A549 (cell line): ENCODE measurements at regions not wholly inside any gene's neighbourhood (a gene's known extent, or its start where the extent isn't known, plus 50 kb on each side); places are given as distances from the start of the nearest gene placed in this dataset.

ENCODE experiments used
- ATAC-seq, 2 experiments: fragments of 200-7000 bp in 1 of 2; fragments of >200 bp in 1 of 2; cut with Nextera tagmentation in 1 of 2; cut with Tn5 transposase in 1 of 2; 3 replicates each; pipeline versions ENCODE4 v1.8.0 to v1.9.1; 2018 to 2020; ENCODE audit warnings: mild to moderate bottlenecking in 1 of 2, moderate library complexity in 1 of 2
- CTCF ChIA-PET: fragments of 300-600 bp; sonication (Branson Sonifier 250); formaldehyde crosslinking; extraction: SDS; loops from one replicate; lab custom pipeline; 2021; ENCODE audit warnings: antibody characterized with exemption, inconsistent platforms; lab: Yijun Ruan, JAX
- POLR2A ChIA-PET: fragments of 350-600 bp; formaldehyde crosslinking; extraction: SDS; loops from one replicate; lab custom pipeline; 2021; ENCODE audit warnings: antibody characterized with exemption, inconsistent platforms; lab: Yijun Ruan, JAX
- DNase-seq, 2 experiments: peaks; one replicate each; pipeline versions ENCODE4 v3.0.0 to v3.0.0-alpha.2; 2011 to 2016; ENCODE audit warnings: low read depth in 1 of 2, low spot score in 1 of 2
- FAIRE-seq: peaks from 2 replicates; lab custom pipeline; 2011; peaks lifted over from hg19 to GRCh38; lab: Jason Lieb, UNC
- H3K27ac ChIP-seq, 2 experiments: fragments of >200 bp; sonication (Bioruptor Twin); formaldehyde crosslinking; 3 replicates each; pipeline ENCODE4 v1.5.1; 2016 to 2017
- H3K4me1 ChIP-seq: fragments of >200 bp; sonication (Bioruptor Twin); formaldehyde crosslinking; 3 replicates; pipeline ENCODE4 v1.6.1; 2016
- H3K4me2 ChIP-seq: fragments of >200 bp; sonication (Bioruptor Twin); formaldehyde crosslinking; 3 replicates; pipeline ENCODE4 v1.6.1; 2016
- H3K4me3 ChIP-seq: fragments of >200 bp; sonication (Bioruptor Twin); formaldehyde crosslinking; 3 replicates; pipeline ENCODE4 v1.5.1; 2016
- H3K9me3 ChIP-seq: fragments of >200 bp; sonication (Bioruptor Twin); formaldehyde crosslinking; 3 replicates; pipeline ENCODE4 v1.6.1; 2016
- CEBPB ChIP-seq, 2 experiments: fragments of >200 bp in 1 of 2; sonication (Bioruptor Twin) in 1 of 2; formaldehyde crosslinking in 1 of 2; IDR thresholded peaks; 2 replicates each; pipeline ENCODE4 v1.6.1; 2012 to 2016
- CHD2 ChIP-seq: fragments of 150-350 bp; IDR thresholded peaks from 2 replicates; pipeline ENCODE4 v1.6.1; 2014; ENCODE audit warnings: low read length; ENCODE audit not compliant: partially characterized antibody
- EHMT2 ChIP-seq: fragments of 200-600 bp; sonication (generic); IDR thresholded peaks from 2 replicates; pipeline ENCODE4 v1.6.1; 2016; ENCODE audit warnings: antibody characterized with exemption, low read depth, mild to moderate bottlenecking, moderate library complexity
- FOSB ChIP-seq: fragments of 250-450 bp; sonication (Bioruptor Pico); IDR thresholded peaks from 2 replicates; pipeline ENCODE4 v1.5.0; 2020; ENCODE audit warnings: mild to moderate bottlenecking, moderate library complexity
- FOSL2 ChIP-seq, 2 experiments: fragments of 450-650 bp in 1 of 2; fragments of >200 bp in 1 of 2; sonication (Bioruptor Twin) in 1 of 2; formaldehyde crosslinking; IDR thresholded peaks; 2 replicates each; pipeline versions ENCODE4 v1.5.0 to v1.6.1; 2016 to 2020; ENCODE audit warnings: mild to moderate bottlenecking in 1 of 2, moderate library complexity in 1 of 2
- GATA3 ChIP-seq: IDR thresholded peaks from 2 replicates; pipeline ENCODE4 v1.6.1; 2012; ENCODE audit warnings: borderline replicate concordance
- HDAC2 ChIP-seq: fragments of 200-600 bp; sonication (generic); IDR thresholded peaks from 2 replicates; pipeline ENCODE4 v1.6.1; 2016
- HEYL ChIP-seq: fragments of 250-450 bp; sonication (Bioruptor Pico); IDR thresholded peaks from 2 replicates; pipeline ENCODE4 v1.8.0; 2021; ENCODE audit warnings: mild to moderate bottlenecking, moderate library complexity
- HOXB5 ChIP-seq: fragments of 250-450 bp; sonication (Bioruptor Pico); IDR thresholded peaks from 2 replicates; pipeline ENCODE4 v1.5.0; 2020; ENCODE audit warnings: mild to moderate bottlenecking, moderate library complexity
- JUN ChIP-seq, 2 experiments: fragments of >200 bp; sonication (Bioruptor Twin); formaldehyde crosslinking; IDR thresholded peaks; 2 replicates in 1 of 2; 3 replicates in 1 of 2; pipeline ENCODE4 v1.6.1; 2016 to 2017
- MAZ ChIP-seq: fragments of 150-350 bp; IDR thresholded peaks from 2 replicates; pipeline ENCODE4 v1.6.1; 2014; ENCODE audit warnings: antibody characterized with exemption, low read depth, low read length, borderline replicate concordance
- NR3C1 ChIP-seq: fragments of >200 bp; sonication (Bioruptor Twin); formaldehyde crosslinking; IDR thresholded peaks from 3 replicates; pipeline ENCODE4 v1.6.1; 2017
- POLR2A ChIP-seq: IDR thresholded peaks from 2 replicates; pipeline ENCODE4 v1.6.1; 2012; ENCODE audit warnings: mild to moderate bottlenecking, low read length
- POLR2AphosphoS2 ChIP-seq: conservative IDR thresholded peaks from 2 replicates; pipeline ENCODE4 v1.6.1; 2012; ENCODE audit warnings: low read length, improper control_type of control experiment, inconsistent platforms
- RCOR1 ChIP-seq: fragments of 150-350 bp; IDR thresholded peaks from 2 replicates; pipeline ENCODE4 v1.6.1; 2014; ENCODE audit warnings: antibody characterized with exemption, low read length, low read depth
- REST ChIP-seq: fragments of 200-600 bp; sonication (generic); IDR thresholded peaks from 2 replicates; pipeline ENCODE4 v1.6.1; 2016; ENCODE audit warnings: antibody characterized with exemption, mild to moderate bottlenecking, moderate library complexity
- SMC3 ChIP-seq: fragments of >200 bp; sonication (Bioruptor Twin); formaldehyde crosslinking; IDR thresholded peaks from 3 replicates; pipeline ENCODE4 v1.6.1; 2018; ENCODE audit warnings: inconsistent platforms
- ZNF302 ChIP-seq: fragments of 250-450 bp; sonication (Bioruptor Pico); IDR thresholded peaks from 2 replicates; pipeline ENCODE4 v1.9.0; 2021; ENCODE audit warnings: inconsistent platforms, mild to moderate bottlenecking, moderate library complexity
- WGBS: methylation state at CpG from one replicate; pipeline ENCODE4 v1.1.6; 2017; ENCODE audit errors: missing lambda C conversion rate; 5-methylcytosine and 5-hydroxymethylcytosine counted together
- TF ChIP-seq, protein P1 (sequence below): IDR thresholded peaks from 2 replicates; pipeline ENCODE4 v1.6.1; 2012
- TF ChIP-seq, protein P2 (sequence below): IDR thresholded peaks from 2 replicates; pipeline ENCODE4 v1.6.1; 2012

- CTCF ChIA-PET: no interaction called here
These were observed 666.4 kb downstream of the OLFM4 start for GRCh38 chr13:53694814-53695532.

GRCh38 chr13:53703371-53704080, 674.9 kb downstream of the OLFM4 start:
- CTCF ChIA-PET: no interaction called here
- no peak for FAIRE-seq
- 5% methylated on average over 2 of the region's 2 CpGs for WGBS

More at GRCh38 chr13:53694814-53695532, 666.4 kb downstream of the OLFM4 start:
- DNase-seq: no peak
- no peak for FAIRE-seq
- 8% methylated on average over 2 of the region's 2 CpGs for WGBS
- Histone ChIP-seq H3K27ac (no peak overlapping the region), H3K4me3 (no peak overlapping the region), H3K9me3 (no peaks in the 10 kb centered on the region), H3K4me1 (no peaks in the 10 kb centered on the region), H3K4me2 (no peak overlapping the region)
- no peak for TF ChIP-seq GATA3
- TF ChIP-seq NR3C1: no peak
- TF ChIP-seq HEYL (CRISPR knock-in tag): no peak
- TF ChIP-seq HOXB5 (CRISPR knock-in tag): no peak
- POLR2A ChIA-PET: no interaction called here
- ATAC-seq: no peak

DNA sequence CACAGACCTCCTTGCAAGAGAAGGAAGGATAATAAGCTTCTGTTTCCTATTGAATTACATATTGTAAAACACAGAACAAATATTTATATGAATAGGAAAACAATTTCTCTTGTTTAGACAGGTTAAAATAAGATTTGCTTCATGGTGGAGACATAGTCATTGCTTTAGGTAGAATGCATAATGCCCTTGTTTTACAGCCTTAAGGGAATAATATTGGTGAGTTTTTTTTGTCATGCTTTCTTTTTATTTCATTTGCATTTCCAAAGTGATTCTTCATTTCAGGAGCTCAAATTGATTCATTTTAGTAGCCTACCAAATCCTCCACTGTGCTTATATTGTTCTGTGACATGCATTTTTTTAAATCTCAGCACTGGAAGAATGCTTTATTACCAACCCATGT, 690.7 kb downstream of the OLFM4 start:
- Histone ChIP-seq H3K27ac (no peak overlapping the region), H3K4me2 (no peak overlapping the region), H3K9me3 (no peaks in the 10 kb centered on the region), H3K4me1 (no peaks in the 10 kb centered on the region), H3K4me3 (no peak overlapping the region)
- no peak for DNase-seq
- FAIRE-seq: no peak
- CTCF ChIA-PET: no interaction called here
- TF ChIP-seq POLR2A: no peak
- TF ChIP-seq FOSB: no peak
- TF ChIP-seq POLR2AphosphoS2: no peak
- TF ChIP-seq MAZ: no peak
- no peak for TF ChIP-seq EHMT2
- no peak for TF ChIP-seq CEBPB (IDR thresholded peaks at IDR 0.05)
- TF ChIP-seq, protein P1, sequence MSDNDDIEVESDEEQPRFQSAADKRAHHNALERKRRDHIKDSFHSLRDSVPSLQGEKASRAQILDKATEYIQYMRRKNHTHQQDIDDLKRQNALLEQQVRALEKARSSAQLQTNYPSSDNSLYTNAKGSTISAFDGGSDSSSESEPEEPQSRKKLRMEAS: no peak
- TF ChIP-seq RCOR1: no peak
- TF ChIP-seq FOSL2 (IDR thresholded peaks at IDR 0.05): no peak
- TF ChIP-seq FOSL2 (CRISPR knock-in tag; IDR thresholded peaks at IDR 0.05): no peak
- no peak for TF ChIP-seq CHD2
- TF ChIP-seq ZNF302 (CRISPR knock-in tag): no peak
- POLR2A ChIA-PET: no interaction called here
- ATAC-seq: no peak

More at GRCh38 chr13:53703371-53704080, 674.9 kb downstream of the OLFM4 start:
- ATAC-seq: no peak
- no peak overlapping the region for H3K27ac ChIP-seq
- H3K9me3 ChIP-seq: no peaks in the 10 kb centered on the region
- POLR2A ChIA-PET: no interaction called here
- no peaks in the 10 kb centered on the region for H3K4me1 ChIP-seq
- H3K4me2 ChIP-seq: no peak overlapping the region
- no peak for TF ChIP-seq CHD2
- TF ChIP-seq, protein P2, sequence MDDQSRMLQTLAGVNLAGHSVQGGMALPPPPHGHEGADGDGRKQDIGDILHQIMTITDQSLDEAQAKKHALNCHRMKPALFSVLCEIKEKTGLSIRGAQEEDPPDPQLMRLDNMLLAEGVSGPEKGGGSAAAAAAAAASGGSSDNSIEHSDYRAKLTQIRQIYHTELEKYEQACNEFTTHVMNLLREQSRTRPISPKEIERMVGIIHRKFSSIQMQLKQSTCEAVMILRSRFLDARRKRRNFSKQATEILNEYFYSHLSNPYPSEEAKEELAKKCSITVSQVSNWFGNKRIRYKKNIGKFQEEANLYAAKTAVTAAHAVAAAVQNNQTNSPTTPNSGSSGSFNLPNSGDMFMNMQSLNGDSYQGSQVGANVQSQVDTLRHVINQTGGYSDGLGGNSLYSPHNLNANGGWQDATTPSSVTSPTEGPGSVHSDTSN: no peak
- TF ChIP-seq HDAC2: no peak
- no peak for TF ChIP-seq SMC3
- TF ChIP-seq JUN (IDR thresholded peaks at IDR 0.05): no peak
- no peak for TF ChIP-seq REST
- no peak for DNase-seq
- no peak overlapping the region for H3K4me3 ChIP-seq
